ENCODE measurements at regions not wholly inside any gene's neighbourhood (a gene's known extent, or its start where the extent isn't known, plus 50 kb on each side); places are given as distances from the start of the nearest gene placed in this dataset.
"Not testable (repeated sequence)": the region's sequence is repeated elsewhere in the genome, so short reads cannot be mapped to it uniquely, and the experiment has no call there.

GRCh38 chr16:29157051-29157923, 172.4 kb downstream of the LAT start:
- not testable (repeated sequence) for DNase-seq

- no peak for DNase-seq
Measured at GRCh38 chr16:29156511-29156910, 171.7 kb downstream of the LAT start.

GRCh38 chr16:29155866-29156200, 171.0 kb downstream of the LAT start:
- not testable (repeated sequence) for DNase-seq

GRCh38 chr16:29155131-29155865, 170.4 kb downstream of the LAT start:
- DNase-seq: peak; percentile 61

GRCh38 chr16:29154676-29155121, 169.8 kb downstream of the LAT start:
- no peak for DNase-seq

- no peak for DNase-seq
Measured at GRCh38 chr16:29154088-29154487, 169.2 kb downstream of the LAT start.

DNA sequence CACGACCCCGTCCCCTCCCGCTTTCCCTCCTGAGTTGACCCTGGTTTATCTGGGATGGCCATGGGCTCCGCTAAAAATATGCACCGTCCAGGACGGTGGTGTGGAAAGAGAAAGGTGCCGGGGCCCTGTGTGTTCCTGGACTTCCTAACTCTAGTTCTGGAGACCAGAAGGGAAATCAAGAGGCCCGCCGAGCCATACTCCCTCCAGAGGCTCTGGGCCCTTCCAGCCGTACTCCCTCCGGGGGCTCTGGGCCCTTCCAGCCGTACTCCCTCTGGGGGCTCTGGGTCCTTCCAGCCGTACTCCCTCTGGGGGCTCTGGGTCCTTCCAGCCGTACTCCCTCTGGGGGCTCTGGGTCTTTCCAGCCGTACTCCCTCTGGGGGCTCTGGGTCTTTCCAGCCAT, 168.5 kb downstream of the LAT start:
- not testable (repeated sequence) for DNase-seq

DNA sequence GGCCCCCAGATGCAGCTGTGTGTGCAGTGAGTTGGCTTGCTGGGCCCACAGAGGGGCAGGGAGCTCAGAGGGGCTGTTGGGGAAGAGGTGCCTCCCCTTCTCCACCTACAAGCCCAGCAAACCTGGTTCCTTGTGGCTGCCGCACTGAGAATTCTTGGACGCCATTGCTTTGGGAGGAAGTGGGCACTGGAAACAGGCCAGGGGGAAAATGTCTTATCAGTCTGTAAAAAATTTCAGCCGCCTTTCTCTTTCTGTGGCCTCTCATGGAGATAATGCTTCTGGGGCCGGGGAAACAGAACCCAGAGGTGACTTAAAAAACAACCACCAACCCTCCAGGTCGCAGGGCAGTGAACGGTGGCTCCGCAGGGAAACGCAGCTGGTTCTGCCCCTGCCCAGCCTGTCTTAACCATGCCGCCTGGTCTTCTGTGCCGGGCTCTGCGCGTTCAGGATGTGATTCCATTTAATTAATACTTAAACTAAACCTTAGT, 167.7 kb downstream of the LAT start:
- DNase-seq: not testable (repeated sequence)

DNA sequence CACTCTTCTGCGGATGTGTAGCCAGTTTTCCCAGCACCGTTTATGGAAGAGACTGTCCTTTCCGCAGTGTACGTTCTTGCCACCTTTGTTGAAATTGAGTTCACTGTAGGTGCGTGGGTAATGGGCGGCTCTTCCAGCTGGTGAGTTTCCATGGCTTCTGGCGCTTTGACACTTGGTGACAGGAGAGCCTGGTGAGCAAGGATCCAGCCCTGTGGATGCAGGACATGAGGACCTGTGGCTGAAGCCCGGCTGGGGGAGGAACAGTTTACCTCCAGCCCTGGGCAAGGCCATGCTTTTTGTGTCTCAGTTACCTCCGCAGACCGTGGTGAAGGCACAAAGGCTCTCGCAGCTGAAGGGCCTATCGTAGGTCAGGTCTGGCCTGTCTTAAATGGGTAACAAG, 166.5 kb downstream of the LAT start:
- DNase-seq: no peak

DNA sequence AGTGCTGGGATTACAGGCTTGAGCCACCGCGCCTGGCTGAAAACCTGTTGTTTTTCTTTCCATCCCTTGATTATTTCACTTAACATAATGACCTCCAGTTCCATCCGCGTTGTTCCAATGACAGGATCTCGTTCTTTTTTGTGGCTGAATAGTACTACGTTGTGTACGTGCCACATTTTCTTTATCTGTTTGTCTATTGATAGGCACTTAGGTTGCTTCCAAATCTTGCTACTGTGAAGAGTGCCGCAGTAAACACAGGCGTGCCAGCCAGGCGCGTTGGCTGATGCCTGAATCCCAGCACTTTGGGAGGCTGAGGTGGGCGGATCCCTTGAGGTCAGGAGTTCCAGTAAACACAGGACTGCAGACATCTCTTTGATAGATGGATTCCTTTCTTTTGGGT, 165.1 kb downstream of the LAT start:
- DNase-seq: not testable (repeated sequence)

GRCh38 chr16:29148867-29149272, 164.0 kb downstream of the LAT start:
- DNase-seq: peak; percentile 87

DNA sequence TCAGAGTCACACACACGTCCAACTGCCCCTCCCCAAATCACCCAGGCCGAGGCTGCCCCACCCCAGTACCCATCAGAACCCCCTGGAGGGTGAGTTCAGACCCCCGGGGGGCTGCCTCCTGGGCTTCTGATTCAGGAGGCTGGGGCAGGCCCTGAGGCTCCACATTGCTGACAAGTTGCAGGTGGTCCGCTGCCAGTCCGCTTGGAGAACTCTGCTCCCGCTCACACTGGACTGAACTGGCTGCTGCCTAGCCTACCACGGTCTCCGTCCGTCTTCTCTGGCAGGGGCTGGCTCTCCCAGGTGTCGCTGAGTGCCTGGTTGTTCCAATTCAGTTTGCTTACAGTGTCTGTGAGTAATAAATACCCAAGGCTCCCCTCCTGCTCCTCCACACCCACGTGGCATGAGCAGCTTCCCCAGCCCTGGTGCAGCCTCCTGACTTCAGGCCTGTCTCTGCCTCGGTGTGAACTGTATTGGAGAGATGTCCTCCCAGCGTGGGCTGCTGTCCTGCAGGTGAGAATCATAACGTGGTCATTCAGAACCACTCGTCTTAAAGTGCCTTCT, 163.4 kb downstream of the LAT start:
- peak; percentile 29 for DNase-seq

- not testable (repeated sequence) for DNase-seq
Measured at GRCh38 chr16:29147710-29148109, 162.9 kb downstream of the LAT start.

GRCh38 chr16:29146808-29147643, 162.2 kb downstream of the LAT start:
- not testable (repeated sequence) for DNase-seq

DNA sequence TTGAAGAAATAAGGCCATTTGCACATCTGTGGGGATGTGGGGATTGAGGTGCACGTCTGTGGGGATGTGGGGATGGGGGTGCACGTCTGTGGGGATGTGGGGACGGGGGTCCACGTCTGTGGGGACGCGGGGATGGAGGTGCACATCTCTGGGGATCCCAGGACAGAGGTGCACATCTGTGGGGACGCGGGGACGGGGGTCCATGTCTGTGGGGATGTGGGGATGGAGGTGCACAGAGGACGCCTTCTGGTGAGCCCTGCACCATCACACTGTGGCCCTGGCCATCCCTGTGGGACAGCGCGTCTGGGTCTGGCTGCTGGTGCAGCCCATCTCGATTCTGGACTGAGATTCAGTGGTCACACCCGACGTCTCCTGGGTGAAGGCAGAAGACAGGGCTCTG, 161.4 kb downstream of the LAT start:
- no peak for DNase-seq

- DNase-seq: not testable (repeated sequence)
Measured at GRCh38 chr16:29145486-29146225, 160.8 kb downstream of the LAT start.

DNA sequence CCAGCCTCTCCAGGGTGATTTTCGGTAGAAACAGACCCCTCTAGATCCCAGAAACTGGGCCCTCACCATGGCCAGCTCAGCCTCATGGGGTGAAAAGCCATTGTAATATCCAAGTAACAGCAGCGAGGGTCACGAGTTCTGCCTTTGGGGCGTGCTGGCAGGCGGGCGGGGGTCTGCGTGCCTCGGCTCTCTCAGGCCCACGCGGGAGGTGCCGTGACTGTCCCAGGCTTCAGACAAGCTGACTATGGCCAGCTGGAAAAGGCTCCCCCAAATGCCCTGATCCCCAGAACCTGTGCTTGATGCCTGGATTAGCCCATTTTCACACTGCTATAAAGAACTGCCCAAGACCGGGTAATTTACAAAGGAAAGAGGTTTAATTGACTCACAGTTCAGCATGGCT, 160.2 kb downstream of the LAT start:
- not testable (repeated sequence) for DNase-seq

DNA sequence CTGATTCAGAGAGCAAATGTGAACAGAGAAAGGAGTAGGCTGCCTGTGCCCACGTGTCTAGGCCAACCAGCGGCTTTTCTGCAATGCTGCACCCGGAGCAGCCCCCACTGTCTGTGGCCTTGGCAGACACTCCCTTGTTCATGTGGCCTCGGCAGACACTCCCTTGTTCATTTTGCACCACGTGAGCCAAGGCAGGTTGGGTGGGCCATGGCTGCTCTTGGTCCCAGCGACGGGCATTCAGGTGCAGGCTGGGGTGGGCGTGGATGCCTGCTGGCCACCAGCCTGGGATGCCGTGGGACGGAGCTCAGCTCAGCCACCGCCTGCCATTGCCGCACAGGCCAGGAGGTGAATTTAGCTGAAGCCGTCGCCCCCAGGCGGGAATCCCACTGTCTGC, 159.8 kb downstream of the LAT start:
- DNase-seq: not testable (repeated sequence)

- DNase-seq: not testable (repeated sequence)
Measured at GRCh38 chr16:29143739-29144668, 159.2 kb downstream of the LAT start.

GRCh38 chr16:29142506-29142905, 157.7 kb downstream of the LAT start:
- not testable (repeated sequence) for DNase-seq
